HUES6 (cell line): ENCODE measurements at regions not wholly inside any gene's neighbourhood (a gene's known extent, or its start where the extent isn't known, plus 50 kb on each side); places are given as distances from the start of the nearest gene placed in this dataset.

Experiments
- H3K27ac ChIP-seq: 2 replicates; pipeline ENCODE4 v1.7.0; 2013; ENCODE audit warnings: low read depth, mild to moderate bottlenecking, low read length, inconsistent platforms
- H3K27me3 ChIP-seq: 2 replicates; pipeline ENCODE4 v1.6.1; 2013; ENCODE audit warnings: low read length; ENCODE audit not compliant: control insufficient read depth, insufficient read depth
- H3K36me3 ChIP-seq: 2 replicates; pipeline ENCODE4 v1.6.1; 2013; ENCODE audit warnings: low read length; ENCODE audit not compliant: control insufficient read depth, insufficient read depth
- H3K4me1 ChIP-seq: 2 replicates; pipeline ENCODE4 v1.6.1; 2013; ENCODE audit warnings: low read length; ENCODE audit not compliant: control insufficient read depth, insufficient read depth
- H3K4me3 ChIP-seq: 2 replicates; pipeline ENCODE4 v1.5.1; 2013; ENCODE audit warnings: low read depth, low read length
- H3K9ac ChIP-seq: one replicate; pipeline ENCODE4 v1.6.1; 2013; ENCODE audit warnings: mild to moderate bottlenecking, low read length
- H3K9me3 ChIP-seq: 2 replicates; pipeline ENCODE4 v1.6.1; 2013; ENCODE audit warnings: low read depth, low read length; ENCODE audit not compliant: control insufficient read depth, insufficient read depth

DNA sequence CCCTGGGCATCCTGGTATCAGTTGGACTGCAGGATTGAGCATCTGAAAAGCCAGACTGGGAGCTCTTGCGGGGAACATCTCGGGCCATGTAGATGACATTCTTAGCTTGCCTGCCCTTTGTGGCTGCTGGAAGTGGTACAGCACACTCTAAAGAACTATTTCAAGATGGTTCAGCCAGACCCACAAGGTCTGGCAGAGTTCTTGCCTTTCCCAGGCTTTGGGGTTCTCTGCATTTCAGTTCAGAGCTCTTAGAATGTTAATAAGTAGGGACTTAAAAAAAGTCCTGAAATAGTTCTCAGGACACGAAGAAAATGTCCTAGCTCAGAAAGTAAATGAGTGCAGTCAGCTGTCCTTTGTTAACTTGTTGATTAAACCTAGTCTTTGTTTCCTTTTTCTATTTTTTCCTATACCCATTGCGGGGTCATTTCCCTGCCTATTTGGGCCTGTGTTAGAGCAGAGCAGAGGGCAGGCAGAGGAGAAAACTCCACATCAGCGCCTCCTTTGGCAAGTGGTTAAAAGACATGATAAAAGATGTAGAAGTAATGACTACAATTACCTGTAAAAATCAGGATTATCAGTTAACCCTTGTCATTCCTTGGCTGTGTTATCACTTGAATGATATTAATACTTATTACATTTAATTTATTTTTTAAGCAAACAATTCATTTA is 291.5 kb downstream of the ZSWIM6 start:
- no peaks in the 10 kb centered on the region; the same call in 1 of the 2 replicates for H3K27me3 ChIP-seq
- no peaks in the 10 kb centered on the region for H3K9me3 ChIP-seq
- H3K4me3 ChIP-seq: no peak overlapping the region
- no peaks in the 10 kb centered on the region for H3K36me3 ChIP-seq
- H3K27ac ChIP-seq: no peak overlapping the region
- H3K4me1 ChIP-seq: peaks cover 3% of the 10 kb centered on the region; the same call in 1 of the 2 replicates
- H3K9ac ChIP-seq: no peak overlapping the region

DNA sequence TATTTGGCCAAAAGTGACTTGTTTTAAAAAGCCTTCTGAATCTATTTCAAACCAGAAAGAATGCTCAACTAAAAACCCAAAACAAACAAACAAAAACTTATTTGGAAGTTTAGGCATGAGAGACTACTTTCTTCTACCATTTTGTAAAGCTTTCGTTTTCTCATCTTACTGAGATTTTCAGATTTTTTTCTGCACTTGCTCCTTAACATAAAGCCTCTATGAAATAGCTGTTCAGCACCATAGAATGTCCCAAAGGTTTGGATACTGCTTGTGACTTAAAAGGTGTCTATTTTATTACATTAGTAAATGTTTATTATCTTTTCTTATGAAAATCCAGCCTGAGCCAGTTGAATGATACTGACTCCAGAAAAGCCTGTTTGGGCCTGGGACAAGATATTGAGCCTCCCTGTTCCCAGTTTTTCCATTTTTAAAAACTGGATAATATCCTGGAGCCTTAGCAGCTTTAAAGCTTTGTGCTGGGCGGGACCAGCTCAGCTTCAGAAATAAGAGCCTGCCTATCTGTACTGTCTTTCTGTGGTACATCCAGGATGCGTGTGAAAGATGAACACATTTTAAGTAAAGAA is 292.6 kb downstream of the ZSWIM6 start:
- Histone ChIP-seq H3K9ac (no peak overlapping the region), H3K9me3 (no peaks in the 10 kb centered on the region), H3K4me3 (peak overlapping the region; percentile 58; the same call in 1 of the 2 replicates), H3K36me3 (no peaks in the 10 kb centered on the region), H3K27ac (no peak overlapping the region), H3K27me3 (no peaks in the 10 kb centered on the region; the same call in 1 of the 2 replicates), H3K4me1 (peaks cover 3% of the 10 kb centered on the region; the same call in 1 of the 2 replicates)

- Histone ChIP-seq H3K9me3 (no peaks in the 10 kb centered on the region), H3K36me3 (no peaks in the 10 kb centered on the region), H3K4me1 (peaks cover 3% of the 10 kb centered on the region; the same call in 1 of the 2 replicates), H3K9ac (no peak overlapping the region), H3K27me3 (no peaks in the 10 kb centered on the region; the same call in 1 of the 2 replicates), H3K27ac (no peak overlapping the region), H3K4me3 (peak overlapping the region; percentile 58)
These were observed 293.1 kb downstream of the ZSWIM6 start for GRCh38 chr5:61625137-61625561.

- Histone ChIP-seq H3K4me3 (peak overlapping the region; percentile 58), H3K9ac (peak overlapping the region; percentile 19), H3K27ac (no peak overlapping the region), H3K4me1 (peaks cover 3% of the 10 kb centered on the region; the same call in 1 of the 2 replicates), H3K36me3 (no peaks in the 10 kb centered on the region), H3K9me3 (no peaks in the 10 kb centered on the region), H3K27me3 (no peaks in the 10 kb centered on the region; the same call in 1 of the 2 replicates)
These were observed 293.9 kb downstream of the ZSWIM6 start for GRCh38 chr5:61625681-61626621.

DNA sequence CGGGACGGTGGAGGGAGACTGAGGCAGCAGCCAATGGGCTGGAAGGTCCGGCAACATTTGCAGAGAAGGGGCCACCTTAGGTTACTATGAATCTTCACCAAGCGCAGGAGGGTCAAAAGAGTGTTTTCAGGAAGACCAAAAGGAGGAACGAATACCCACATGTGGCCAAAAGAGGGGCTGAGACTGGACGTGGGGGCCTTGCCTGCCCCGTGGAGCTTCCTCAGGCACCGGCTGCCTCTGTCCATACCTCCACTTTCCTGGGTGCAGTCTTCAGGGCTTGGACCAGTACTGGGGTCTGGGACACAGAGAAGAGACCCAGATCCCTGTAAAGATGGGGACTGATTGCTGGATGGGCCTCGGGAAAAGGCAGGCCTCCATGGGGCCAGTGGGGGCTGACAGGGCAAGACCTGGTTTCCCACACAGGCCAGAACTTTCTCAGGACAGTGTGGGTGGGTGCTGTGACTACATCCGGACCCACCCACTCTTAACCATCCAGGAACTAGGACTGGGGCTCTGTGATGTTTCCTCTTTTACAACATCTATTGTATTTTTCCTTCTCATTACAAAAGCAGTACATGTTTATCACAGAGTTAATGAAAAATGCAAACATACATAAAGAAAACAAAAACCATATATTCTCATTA is 294.7 kb downstream of the ZSWIM6 start:
- peak overlapping the region; percentile 58; the same call in 1 of the 2 replicates for H3K4me3 ChIP-seq
- H3K4me1 ChIP-seq: peaks cover 8% of the 10 kb centered on the region
- no peak overlapping the region for H3K27ac ChIP-seq
- H3K9me3 ChIP-seq: no peaks in the 10 kb centered on the region
- no peak overlapping the region for H3K9ac ChIP-seq
- H3K36me3 ChIP-seq: no peaks in the 10 kb centered on the region
- no peaks in the 10 kb centered on the region; the same call in 1 of the 2 replicates for H3K27me3 ChIP-seq

GRCh38 chr5:61627531-61627930 is 295.5 kb downstream of the ZSWIM6 start:
- no peaks in the 10 kb centered on the region; the same call in 1 of the 2 replicates for H3K27me3 ChIP-seq
- no peak overlapping the region for H3K4me3 ChIP-seq
- no peaks in the 10 kb centered on the region for H3K36me3 ChIP-seq
- no peak overlapping the region for H3K27ac ChIP-seq
- peaks cover 13% of the 10 kb centered on the region for H3K4me1 ChIP-seq
- H3K9ac ChIP-seq: no peak overlapping the region
- no peaks in the 10 kb centered on the region for H3K9me3 ChIP-seq

DNA sequence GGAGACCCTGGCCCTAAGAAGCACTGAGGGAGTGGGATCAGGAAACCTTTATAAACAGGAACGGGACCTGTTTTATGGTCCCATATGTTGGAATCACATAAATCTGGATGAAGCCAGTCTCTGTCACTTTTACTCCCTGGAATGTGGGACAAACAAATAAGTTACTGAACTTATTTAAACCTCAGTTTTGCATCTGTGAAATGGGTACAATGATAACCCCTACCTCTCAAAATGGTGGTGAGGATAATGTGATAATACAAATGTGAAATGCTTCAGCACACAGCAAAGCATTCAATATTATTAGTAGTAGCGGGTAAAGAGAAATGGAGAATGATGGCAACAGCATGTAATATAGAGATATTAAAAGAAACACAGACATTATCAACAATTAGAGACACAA is 298.9 kb downstream of the ZSWIM6 start:
- H3K9me3 ChIP-seq: no peaks in the 10 kb centered on the region
- no peak overlapping the region for H3K9ac ChIP-seq

DNA sequence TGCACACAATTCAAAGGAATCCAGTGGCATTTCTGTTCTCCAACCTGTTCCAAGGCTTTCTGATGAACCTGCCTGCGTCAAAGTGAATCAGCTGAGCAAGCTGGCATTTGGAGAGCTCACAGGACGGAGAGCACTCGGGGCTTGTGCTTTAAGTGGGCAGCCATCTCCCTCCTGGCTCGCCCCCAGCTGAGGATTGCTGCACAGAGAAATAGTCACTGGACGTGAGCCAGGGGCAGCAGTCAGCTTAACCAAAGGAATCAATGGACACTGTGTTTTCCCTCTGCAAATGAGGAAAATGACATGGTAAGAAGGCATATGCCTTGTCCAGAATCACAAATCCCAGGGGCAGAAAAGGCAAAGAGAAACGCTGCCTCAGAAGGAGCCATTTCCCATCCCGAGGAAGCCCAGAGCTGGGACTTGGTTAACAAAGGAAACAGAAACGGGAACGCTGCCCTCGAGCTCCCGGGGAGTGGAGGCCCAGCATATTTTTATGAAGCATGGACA is 299.4 kb downstream of the ZSWIM6 start:
- H3K27ac ChIP-seq: no peak overlapping the region
- no peak overlapping the region for H3K4me3 ChIP-seq
- H3K9me3 ChIP-seq: no peaks in the 10 kb centered on the region
- H3K9ac ChIP-seq: no peak overlapping the region
- H3K4me1 ChIP-seq: peaks cover 10% of the 10 kb centered on the region; the same call in 1 of the 2 replicates
- H3K27me3 ChIP-seq: no peaks in the 10 kb centered on the region; the same call in 1 of the 2 replicates
- H3K36me3 ChIP-seq: no peaks in the 10 kb centered on the region

More for the DNA sequence above, 298.9 kb downstream of the ZSWIM6 start:
- H3K4me3 ChIP-seq: no peak overlapping the region
- no peaks in the 10 kb centered on the region for H3K36me3 ChIP-seq
- H3K27ac ChIP-seq: no peak overlapping the region
- H3K4me1 ChIP-seq: peaks cover 10% of the 10 kb centered on the region; the same call in 1 of the 2 replicates
- no peaks in the 10 kb centered on the region; the same call in 1 of the 2 replicates for H3K27me3 ChIP-seq

DNA sequence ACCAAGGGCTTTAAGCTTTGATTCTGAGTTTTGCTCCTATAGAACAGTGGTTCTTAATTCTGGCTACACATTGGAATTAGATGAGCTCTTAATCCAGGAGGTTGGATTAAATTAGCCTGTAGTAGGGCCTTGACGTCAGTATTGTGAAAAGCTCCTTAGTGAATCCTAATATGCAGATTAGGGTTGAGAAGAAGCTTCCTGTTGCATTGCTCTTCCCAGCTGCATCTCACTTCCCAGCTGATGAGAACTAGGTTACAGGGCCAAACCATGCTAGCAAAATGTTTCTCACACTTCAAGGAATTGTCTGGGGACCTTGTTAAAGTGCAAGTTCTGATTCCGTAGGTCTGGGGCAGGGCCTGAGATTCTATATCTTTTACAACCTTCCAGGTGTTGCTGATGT is 300.0 kb downstream of the ZSWIM6 start:
- Histone ChIP-seq H3K27ac (no peak overlapping the region), H3K27me3 (no peaks in the 10 kb centered on the region; the same call in 1 of the 2 replicates), H3K4me3 (no peak overlapping the region), H3K9ac (no peak overlapping the region), H3K4me1 (peaks cover 12% of the 10 kb centered on the region; the same call in 1 of the 2 replicates), H3K36me3 (no peaks in the 10 kb centered on the region), H3K9me3 (no peaks in the 10 kb centered on the region)

DNA sequence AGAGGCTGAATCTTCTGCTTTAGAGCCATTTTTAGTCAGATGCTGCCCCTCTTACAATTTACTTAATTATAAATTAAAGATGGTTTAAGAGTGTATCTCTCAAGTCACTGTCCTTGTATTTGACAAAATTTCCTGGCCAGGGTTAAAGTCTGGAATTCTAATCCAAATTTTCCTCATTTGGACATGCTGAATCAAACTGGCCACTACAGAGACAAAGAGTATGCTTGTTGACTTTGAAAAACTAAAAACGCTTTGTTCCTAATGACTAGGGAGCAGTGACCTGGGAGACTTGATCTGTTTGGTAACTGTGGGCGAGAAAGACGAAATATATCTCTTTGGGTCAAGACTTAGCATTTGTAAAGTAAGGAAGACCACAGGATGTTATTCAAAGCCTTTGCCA is 303.2 kb downstream of the ZSWIM6 start:
- Histone ChIP-seq H3K27me3 (no peaks in the 10 kb centered on the region), H3K27ac (no peak overlapping the region), H3K9ac (no peak overlapping the region), H3K4me3 (no peak overlapping the region), H3K9me3 (no peaks in the 10 kb centered on the region), H3K36me3 (no peaks in the 10 kb centered on the region), H3K4me1 (peaks cover 21% of the 10 kb centered on the region)
